Breast epithelium (tissue), 3 donors: ENCODE measurements at regions not wholly inside any gene's neighbourhood (a gene's known extent, or its start where the extent isn't known, plus 50 kb on each side); places are given as distances from the start of the nearest gene placed in this dataset.

Experiments used
- POLR2A ChIP-seq: fragments of 450-650 bp; IDR thresholded peaks from one replicate; pipeline ENCODE4 v1.6.1; 2016; ENCODE audit warnings: antibody characterized with exemption, mild to moderate bottlenecking, moderate library complexity
- POLR2AphosphoS5 ChIP-seq, 3 donors: sonication (generic); formaldehyde crosslinking; IDR thresholded peaks; one replicate each; pipeline ENCODE4 v1.6.1; 2017; ENCODE audit warnings: antibody characterized with exemption in 3 of 3
- TF ChIP-seq, protein P1 (sequence below), 3 donors: fragments of 450-650 bp; IDR thresholded peaks; one replicate each; pipeline ENCODE4 v1.5.1; 2016 to 2017; ENCODE audit warnings: antibody characterized with exemption in 3 of 3, mild to moderate bottlenecking in 3 of 3, moderate library complexity in 3 of 3

DNA sequence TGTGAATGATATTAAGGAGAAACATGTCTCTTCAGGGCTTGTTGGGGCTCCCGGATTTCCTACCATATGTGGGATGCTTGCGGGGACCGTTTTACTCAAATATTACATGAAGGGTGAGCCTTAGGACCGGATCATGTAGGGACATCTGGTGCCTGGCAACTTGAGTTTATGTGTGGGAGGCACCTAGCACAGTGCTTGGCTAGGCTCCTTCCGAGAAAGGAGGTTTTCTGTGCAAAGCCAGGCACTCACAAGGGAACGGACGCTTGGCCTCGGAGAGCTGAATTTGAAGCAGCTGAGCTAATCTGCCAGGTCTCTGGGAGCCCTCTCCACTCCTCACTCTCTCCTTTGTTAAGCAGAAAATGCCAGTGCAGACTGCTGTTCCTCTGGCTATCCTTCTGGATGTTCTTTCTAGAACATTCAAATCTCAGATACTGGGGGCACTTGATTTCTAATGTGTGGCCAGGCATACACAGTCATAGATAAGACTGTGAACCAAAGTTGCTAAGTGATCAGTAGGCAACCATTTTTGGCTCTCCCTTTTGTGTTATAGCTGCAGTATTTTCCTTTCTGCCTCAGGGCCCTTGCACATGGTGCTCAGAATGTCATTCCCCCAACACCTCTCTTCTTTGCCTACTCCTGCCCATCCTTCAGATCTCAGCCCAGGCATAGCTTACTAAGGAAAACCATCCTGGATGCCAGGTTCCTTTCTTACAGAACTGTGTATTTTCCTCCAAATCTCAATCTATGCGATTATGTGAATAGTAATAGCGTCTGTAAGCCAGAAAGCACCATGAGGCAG, 216.6 kb upstream of the CSF3R start:
- no peak for TF ChIP-seq POLR2A
- TF ChIP-seq, protein P1, sequence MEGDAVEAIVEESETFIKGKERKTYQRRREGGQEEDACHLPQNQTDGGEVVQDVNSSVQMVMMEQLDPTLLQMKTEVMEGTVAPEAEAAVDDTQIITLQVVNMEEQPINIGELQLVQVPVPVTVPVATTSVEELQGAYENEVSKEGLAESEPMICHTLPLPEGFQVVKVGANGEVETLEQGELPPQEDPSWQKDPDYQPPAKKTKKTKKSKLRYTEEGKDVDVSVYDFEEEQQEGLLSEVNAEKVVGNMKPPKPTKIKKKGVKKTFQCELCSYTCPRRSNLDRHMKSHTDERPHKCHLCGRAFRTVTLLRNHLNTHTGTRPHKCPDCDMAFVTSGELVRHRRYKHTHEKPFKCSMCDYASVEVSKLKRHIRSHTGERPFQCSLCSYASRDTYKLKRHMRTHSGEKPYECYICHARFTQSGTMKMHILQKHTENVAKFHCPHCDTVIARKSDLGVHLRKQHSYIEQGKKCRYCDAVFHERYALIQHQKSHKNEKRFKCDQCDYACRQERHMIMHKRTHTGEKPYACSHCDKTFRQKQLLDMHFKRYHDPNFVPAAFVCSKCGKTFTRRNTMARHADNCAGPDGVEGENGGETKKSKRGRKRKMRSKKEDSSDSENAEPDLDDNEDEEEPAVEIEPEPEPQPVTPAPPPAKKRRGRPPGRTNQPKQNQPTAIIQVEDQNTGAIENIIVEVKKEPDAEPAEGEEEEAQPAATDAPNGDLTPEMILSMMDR (IDR thresholded peaks at IDR 0.05), result no peak
- TF ChIP-seq POLR2AphosphoS5 (IDR thresholded peaks at IDR 0.05), result no peak
